Hepatocyte (in vitro differentiated cells): ENCODE measurements at regions not wholly inside any gene's neighbourhood (a gene's known extent, or its start where the extent isn't known, plus 50 kb on each side); places are given as distances from the start of the nearest gene placed in this dataset.

ENCODE experiments used
- DNase-seq: peaks from one replicate; pipeline ENCODE4 v3.0.0-alpha.2; 2016; ENCODE audit warnings: low spot score
- H2AFZ ChIP-seq: fragments of 200-600 bp; sonication (generic); 2 replicates; pipeline ENCODE4 v1.6.0; 2016; ENCODE audit warnings: antibody characterized with exemption, mild to moderate bottlenecking
- H3K27ac ChIP-seq: fragments of 200-600 bp; sonication (generic); 2 replicates; pipeline ENCODE4 v1.5.1; 2016; ENCODE audit warnings: mild to moderate bottlenecking
- H3K27me3 ChIP-seq: fragments of 200-600 bp; sonication (generic); 2 replicates; pipeline ENCODE4 v1.6.1; 2016
- H3K36me3 ChIP-seq: fragments of 200-600 bp; sonication (generic); replicated peaks from 2 replicates; pipeline ENCODE4 v1.5.1; 2016; ENCODE audit warnings: low read depth; ENCODE audit not compliant: insufficient read depth
- H3K4me1 ChIP-seq: fragments of 200-600 bp; sonication (generic); 2 replicates; pipeline ENCODE4 v1.5.1; 2016; ENCODE audit warnings: mild to moderate bottlenecking, moderate library complexity; ENCODE audit not compliant: insufficient read depth
- H3K4me2 ChIP-seq: fragments of 200-600 bp; sonication (generic); 2 replicates; pipeline ENCODE4 v1.6.0; 2016
- H3K4me3 ChIP-seq: fragments of 200-600 bp; sonication (generic); 2 replicates; pipeline ENCODE4 v1.5.1; 2016; ENCODE audit warnings: mild to moderate bottlenecking
- H3K79me2 ChIP-seq: fragments of 200-600 bp; sonication (generic); 2 replicates; pipeline ENCODE4 v1.6.0; 2017; ENCODE audit warnings: mild to moderate bottlenecking
- H3K9me2 ChIP-seq: fragments of 200-600 bp; sonication (generic); replicated peaks from 2 replicates; pipeline ENCODE4 v1.6.0; 2017; ENCODE audit warnings: mild to moderate bottlenecking; ENCODE audit not compliant: insufficient read depth
- H3K9me3 ChIP-seq: fragments of 200-600 bp; sonication (generic); 2 replicates; pipeline ENCODE4 v1.5.1; 2016; ENCODE audit warnings: low read depth, mild to moderate bottlenecking
- H4K20me1 ChIP-seq: fragments of 200-600 bp; sonication (generic); 2 replicates; pipeline ENCODE4 v1.6.0; 2016; ENCODE audit warnings: mild to moderate bottlenecking; ENCODE audit not compliant: insufficient read depth, poor library complexity, severe bottlenecking
- EZH2 ChIP-seq: fragments of 200-600 bp; sonication (generic); IDR thresholded peaks from 2 replicates; pipeline ENCODE4 v1.6.1; 2016; ENCODE audit warnings: antibody characterized with exemption, mild to moderate bottlenecking, borderline replicate concordance
- EZH2phosphoT487 ChIP-seq: fragments of 200-600 bp; sonication (generic); IDR thresholded peaks from one replicate; pipeline ENCODE4 v1.6.1; 2018; ENCODE audit warnings: antibody characterized with exemption, mild to moderate bottlenecking, low read depth, moderate library complexity; ENCODE audit not compliant: unreplicated experiment, severe bottlenecking
- WGBS: methylation state at CpG from one replicate; pipeline ENCODE4 v1.1.6; 2016; ENCODE audit warnings: low lambda C conversion rate; ENCODE audit errors: missing lambda C conversion rate; 5-methylcytosine and 5-hydroxymethylcytosine counted together
- TF ChIP-seq, protein P1 (sequence below): fragments of 200-600 bp; sonication (generic); IDR thresholded peaks from 2 replicates; pipeline ENCODE4 v1.5.1; 2016; ENCODE audit warnings: antibody characterized with exemption, mild to moderate bottlenecking; ENCODE audit not compliant: poor library complexity

- Histone ChIP-seq H2AFZ (no peak overlapping the region), H3K9me3 (no peaks in the 10 kb centered on the region), H3K4me1 (no peaks in the 10 kb centered on the region), H3K27me3 (no peaks in the 10 kb centered on the region), H3K9me2 (no peaks in the 10 kb centered on the region), H3K27ac (no peak overlapping the region), H3K36me3 (no peaks in the 10 kb centered on the region), H3K4me2 (no peak overlapping the region), H3K79me2 (no peaks in the 10 kb centered on the region), H4K20me1 (no peaks in the 10 kb centered on the region), H3K4me3 (no peak overlapping the region)
- TF ChIP-seq, protein P1, sequence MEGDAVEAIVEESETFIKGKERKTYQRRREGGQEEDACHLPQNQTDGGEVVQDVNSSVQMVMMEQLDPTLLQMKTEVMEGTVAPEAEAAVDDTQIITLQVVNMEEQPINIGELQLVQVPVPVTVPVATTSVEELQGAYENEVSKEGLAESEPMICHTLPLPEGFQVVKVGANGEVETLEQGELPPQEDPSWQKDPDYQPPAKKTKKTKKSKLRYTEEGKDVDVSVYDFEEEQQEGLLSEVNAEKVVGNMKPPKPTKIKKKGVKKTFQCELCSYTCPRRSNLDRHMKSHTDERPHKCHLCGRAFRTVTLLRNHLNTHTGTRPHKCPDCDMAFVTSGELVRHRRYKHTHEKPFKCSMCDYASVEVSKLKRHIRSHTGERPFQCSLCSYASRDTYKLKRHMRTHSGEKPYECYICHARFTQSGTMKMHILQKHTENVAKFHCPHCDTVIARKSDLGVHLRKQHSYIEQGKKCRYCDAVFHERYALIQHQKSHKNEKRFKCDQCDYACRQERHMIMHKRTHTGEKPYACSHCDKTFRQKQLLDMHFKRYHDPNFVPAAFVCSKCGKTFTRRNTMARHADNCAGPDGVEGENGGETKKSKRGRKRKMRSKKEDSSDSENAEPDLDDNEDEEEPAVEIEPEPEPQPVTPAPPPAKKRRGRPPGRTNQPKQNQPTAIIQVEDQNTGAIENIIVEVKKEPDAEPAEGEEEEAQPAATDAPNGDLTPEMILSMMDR, result no peak
- TF ChIP-seq EZH2 (no peak), EZH2phosphoT487 (no peak)
- WGBS, result 81% methylated on average over 4 of the region's 4 CpGs
- DNase-seq, result peak; percentile 16
These were observed 103.3 kb downstream of the SREK1 start for GRCh38 chr5:66247176-66247960.

- Histone ChIP-seq H3K4me1 (no peaks in the 10 kb centered on the region), H3K36me3 (no peaks in the 10 kb centered on the region), H3K9me2 (no peaks in the 10 kb centered on the region), H3K4me2 (no peak overlapping the region), H3K79me2 (no peaks in the 10 kb centered on the region), H3K4me3 (no peak overlapping the region), H3K27me3 (no peaks in the 10 kb centered on the region), H3K27ac (no peak overlapping the region), H4K20me1 (no peaks in the 10 kb centered on the region), H2AFZ (no peak overlapping the region), H3K9me3 (no peaks in the 10 kb centered on the region)
- DNase-seq, result no peak
- TF ChIP-seq EZH2, result no peak
- TF ChIP-seq, protein P1, result no peak
- TF ChIP-seq EZH2phosphoT487, result no peak
- WGBS, result 76% methylated on average over 2 of the region's 2 CpGs
These were observed 104.8 kb downstream of the SREK1 start for GRCh38 chr5:66248874-66249273.

DNA sequence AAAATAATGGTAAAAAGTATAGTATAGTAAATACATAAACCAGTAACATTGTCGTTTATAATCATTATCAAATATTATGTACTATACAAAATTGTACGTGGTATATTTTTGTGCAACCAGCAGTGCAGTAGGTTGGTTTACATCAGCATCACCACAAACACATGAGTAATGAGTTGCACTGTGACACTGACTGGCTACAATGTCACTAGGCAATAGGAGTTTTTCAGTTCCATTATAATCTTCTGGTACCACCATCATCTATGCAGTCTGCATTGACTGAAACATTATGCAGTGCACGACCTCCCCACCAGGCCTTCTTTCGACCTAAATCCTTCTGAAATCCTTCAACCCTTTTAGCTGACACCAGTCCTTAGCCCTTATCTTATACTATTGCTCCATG, 105.8 kb downstream of the SREK1 start:
- no peaks in the 10 kb centered on the region for H3K27me3 ChIP-seq
- no peak for DNase-seq
- no peak overlapping the region for H3K4me3 ChIP-seq
- no peaks in the 10 kb centered on the region for H3K9me3 ChIP-seq
- no peaks in the 10 kb centered on the region for H3K9me2 ChIP-seq
- H3K4me2 ChIP-seq, result no peak overlapping the region
- WGBS, result 72% methylated on average over 4 of the region's 4 CpGs
- no peaks in the 10 kb centered on the region for H4K20me1 ChIP-seq
- H3K27ac ChIP-seq, result no peak overlapping the region
- H3K36me3 ChIP-seq, result no peaks in the 10 kb centered on the region
- no peaks in the 10 kb centered on the region for H3K4me1 ChIP-seq
- TF ChIP-seq EZH2 (no peak), EZH2phosphoT487 (no peak)
- TF ChIP-seq, protein P1, result no peak
- no peak overlapping the region for H2AFZ ChIP-seq
- H3K79me2 ChIP-seq, result no peaks in the 10 kb centered on the region
